Panc1 (cell line): ENCODE measurements at regions not wholly inside any gene's neighbourhood (a gene's known extent, or its start where the extent isn't known, plus 50 kb on each side); places are given as distances from the start of the nearest gene placed in this dataset.

ENCODE experiments used
- CTCF ChIP-seq: fragments of 450-650 bp; IDR thresholded peaks from 2 replicates; pipeline ENCODE4 v1.5.1; 2017; ENCODE audit warnings: mild to moderate bottlenecking
- POLR2AphosphoS5 ChIP-seq: IDR thresholded peaks from 2 replicates; pipeline ENCODE4 v1.6.1; 2012; ENCODE audit warnings: mild to moderate bottlenecking, low read depth, low read length, moderate library complexity
- REST ChIP-seq, 2 experiments: IDR thresholded peaks; 2 replicates each; pipeline ENCODE4 v1.6.1; 2011 to 2012; ENCODE audit warnings: low read depth in 2 of 2, control low read depth in 1 of 2, low read length in 1 of 2, mild to moderate bottlenecking in 1 of 2, moderate library complexity in 1 of 2; ENCODE audit not compliant: insufficient read depth in 1 of 2
- SIN3A ChIP-seq: IDR thresholded peaks from 2 replicates; pipeline ENCODE4 v1.6.1; 2012; ENCODE audit warnings: low read depth, mild to moderate bottlenecking, low read length, moderate library complexity, borderline replicate concordance; ENCODE audit not compliant: insufficient read depth
- TCF7L2 ChIP-seq: IDR thresholded peaks from 2 replicates; pipeline ENCODE4 v1.6.1; 2011; ENCODE audit warnings: mild to moderate bottlenecking, low read depth, low read length, inconsistent platforms

- no peak for TF ChIP-seq CTCF
- TF ChIP-seq POLR2AphosphoS5 = no peak
- no peak for TF ChIP-seq REST (IDR thresholded peaks at IDR 0.05; ENCODE audit: insufficient read depth in 1 of 2, low read depth in 2 of 2, low read length in 1 of 2)
- no peak for TF ChIP-seq SIN3A
- no peak for TF ChIP-seq TCF7L2
These were observed 167.9 kb downstream of the FBXO15 start for GRCh38 chr18:73979742-73980141.
